ENCODE measurements at regions not wholly inside any gene's neighbourhood (a gene's known extent, or its start where the extent isn't known, plus 50 kb on each side); places are given as distances from the start of the nearest gene placed in this dataset.

DNA sequence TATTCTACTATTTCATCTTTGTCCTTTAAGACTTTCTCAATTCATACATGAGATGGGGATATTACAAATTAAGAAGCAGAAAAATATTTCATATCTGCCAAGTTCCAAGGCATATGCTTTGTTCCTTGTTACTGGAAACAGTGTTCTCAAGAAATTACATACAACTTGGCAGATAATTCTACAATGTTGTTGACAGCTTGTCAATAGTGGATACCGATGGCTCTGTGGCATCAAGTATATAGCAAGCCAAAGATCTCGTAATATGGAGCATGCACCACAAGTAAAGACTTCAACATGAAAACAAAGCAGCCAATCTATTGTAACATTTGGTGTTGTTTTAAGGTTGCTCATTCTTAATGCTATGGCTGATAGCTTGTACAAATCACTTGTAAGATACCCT is 598.2 kb upstream of the KLHL29 start:
- no peak for DNase-seq
- Mint-ChIP-seq H3K27me3 (no peaks in the 10 kb centered on the region), H3K27ac (no peak overlapping the region), H3K9me3 (ENCODE audit: low read depth) (peaks cover 5% of the 10 kb centered on the region), H3K4me3 (no peak overlapping the region), H3K4me1 (no peaks in the 10 kb centered on the region), H3K36me3 (ENCODE audit: low read depth) (no peaks in the 10 kb centered on the region)
- ChIA-PET POLR2A (no interaction called here), CTCF (no interaction called here)
- no peak for ATAC-seq
- intact Hi-C loops (cut with DNase I, micrococcal nuclease) = no loop called here

GRCh38 chr2:22787745-22788144 is 597.2 kb upstream of the KLHL29 start:
- no peaks in the 10 kb centered on the region for H3K4me1 Mint-ChIP-seq
- peaks cover 5% of the 10 kb centered on the region for H3K9me3 Mint-ChIP-seq (ENCODE audit: low read depth)
- POLR2A ChIA-PET = no interaction called here
- H3K4me3 Mint-ChIP-seq = no peak overlapping the region
- CTCF ChIA-PET = no interaction called here
- no peaks in the 10 kb centered on the region for H3K27me3 Mint-ChIP-seq
- intact Hi-C loops (cut with DNase I, micrococcal nuclease) = no loop called here
- no peak overlapping the region for H3K27ac Mint-ChIP-seq
- ATAC-seq (no peak), DNase-seq (no peak)
- H3K36me3 Mint-ChIP-seq (ENCODE audit: low read depth) = no peaks in the 10 kb centered on the region

DNA sequence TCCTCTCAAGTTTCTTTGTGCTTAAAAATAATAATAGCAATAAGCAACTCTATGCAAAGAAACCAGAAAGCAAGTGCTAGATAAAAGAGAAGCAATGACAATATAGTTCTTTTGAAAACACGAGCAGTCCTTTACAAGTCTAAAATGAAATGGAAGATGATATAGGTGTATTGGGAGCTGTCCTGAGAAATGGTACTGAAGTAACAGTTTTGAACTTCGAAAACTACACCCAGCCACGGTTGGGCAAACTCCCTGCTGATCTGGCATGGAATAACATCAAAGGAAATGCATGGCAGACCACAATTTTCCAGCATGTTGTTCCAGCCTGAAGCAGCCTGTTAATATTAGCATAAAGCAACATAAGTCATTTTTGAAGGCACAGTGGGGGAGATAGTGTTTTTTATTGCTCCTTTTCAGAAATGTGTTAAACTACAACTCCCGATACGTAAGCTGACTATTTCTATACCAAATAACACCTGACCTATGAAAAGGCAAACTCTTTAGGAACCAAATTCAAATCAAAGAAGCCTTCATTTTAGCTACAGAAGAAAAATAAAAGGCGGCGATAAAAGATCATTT is 596.1 kb upstream of the KLHL29 start:
- ChIA-PET CTCF (interaction anchor here (1.5 kb wide), 1 partner anchor 9 kb away, joined by 3 read pairs; no protein-coding TSS in a partner anchor), POLR2A (no interaction called here)
- H3K27ac Mint-ChIP-seq = no peak overlapping the region
- ATAC-seq (no peak), DNase-seq (no peak)
- intact Hi-C loops (cut with DNase I, micrococcal nuclease) = no loop called here
- H3K36me3 Mint-ChIP-seq (ENCODE audit: low read depth) = no peaks in the 10 kb centered on the region
- H3K27me3 Mint-ChIP-seq = no peaks in the 10 kb centered on the region
- no peak overlapping the region for H3K4me3 Mint-ChIP-seq
- H3K4me1 Mint-ChIP-seq = no peaks in the 10 kb centered on the region
- H3K9me3 Mint-ChIP-seq (ENCODE audit: low read depth) = peaks cover 5% of the 10 kb centered on the region

- Mint-ChIP-seq H3K4me1 (no peaks in the 10 kb centered on the region), H3K27ac (no peak overlapping the region), H3K27me3 (no peaks in the 10 kb centered on the region), H3K36me3 (ENCODE audit: low read depth) (no peaks in the 10 kb centered on the region), H3K4me3 (no peak overlapping the region), H3K9me3 (ENCODE audit: low read depth) (no peaks in the 10 kb centered on the region)
- DNase-seq (no peak), ATAC-seq (no peak)
- POLR2A ChIA-PET = no interaction called here
- CTCF ChIA-PET = no interaction called here
- intact Hi-C loops (cut with DNase I, micrococcal nuclease) = no loop called here
Observed at GRCh38 chr2:22795287-22795866, 589.6 kb upstream of the KLHL29 start.

- H3K4me3 Mint-ChIP-seq = no peak overlapping the region
Observed at GRCh38 chr2:22798386-22798785, 586.6 kb upstream of the KLHL29 start.

DNA sequence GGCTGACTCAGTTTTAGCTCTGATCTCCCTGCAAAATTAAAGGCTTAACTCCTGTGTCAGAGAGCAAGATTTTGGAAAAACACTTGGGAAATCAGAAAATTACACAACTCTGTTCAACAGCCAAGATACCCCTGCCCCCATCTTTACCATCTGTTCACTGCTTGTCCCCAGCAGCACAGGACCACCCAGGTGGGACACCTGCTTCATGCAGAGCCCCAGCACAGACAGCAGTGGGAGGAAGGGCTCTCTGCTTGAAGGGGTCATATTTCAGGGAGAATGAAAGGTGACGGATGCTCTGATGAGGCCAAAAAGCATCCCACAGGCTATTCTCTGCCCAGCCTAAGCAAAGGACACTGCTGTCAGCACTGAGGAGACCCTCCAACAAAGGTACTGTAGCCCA is 584.6 kb upstream of the KLHL29 start:
- CTCF ChIA-PET = no interaction called here
- intact Hi-C loops (cut with DNase I, micrococcal nuclease) = no loop called here
- POLR2A ChIA-PET = no interaction called here
- DNase-seq (no peak), ATAC-seq (no peak)
- peaks cover 7% of the 10 kb centered on the region for H3K9me3 Mint-ChIP-seq (ENCODE audit: low read depth)
- H3K27ac Mint-ChIP-seq = no peak overlapping the region
- no peak overlapping the region for H3K4me3 Mint-ChIP-seq
- H3K27me3 Mint-ChIP-seq = no peaks in the 10 kb centered on the region
- H3K4me1 Mint-ChIP-seq = no peaks in the 10 kb centered on the region
- no peaks in the 10 kb centered on the region for H3K36me3 Mint-ChIP-seq (ENCODE audit: low read depth)

More at GRCh38 chr2:22798386-22798785, 586.6 kb upstream of the KLHL29 start:
- POLR2A ChIA-PET = no interaction called here
- intact Hi-C loops (cut with DNase I, micrococcal nuclease) = no loop called here
- no peak for ATAC-seq
- Mint-ChIP-seq H3K9me3 (ENCODE audit: low read depth) (no peaks in the 10 kb centered on the region), H3K27ac (no peak overlapping the region), H3K27me3 (no peaks in the 10 kb centered on the region), H3K4me1 (no peaks in the 10 kb centered on the region), H3K36me3 (ENCODE audit: low read depth) (no peaks in the 10 kb centered on the region)
- CTCF ChIA-PET = interaction anchor here (0.9 kb wide), 1 partner anchor 9 kb away, joined by 3 read pairs; no protein-coding TSS in a partner anchor
- no peak for DNase-seq

DNA sequence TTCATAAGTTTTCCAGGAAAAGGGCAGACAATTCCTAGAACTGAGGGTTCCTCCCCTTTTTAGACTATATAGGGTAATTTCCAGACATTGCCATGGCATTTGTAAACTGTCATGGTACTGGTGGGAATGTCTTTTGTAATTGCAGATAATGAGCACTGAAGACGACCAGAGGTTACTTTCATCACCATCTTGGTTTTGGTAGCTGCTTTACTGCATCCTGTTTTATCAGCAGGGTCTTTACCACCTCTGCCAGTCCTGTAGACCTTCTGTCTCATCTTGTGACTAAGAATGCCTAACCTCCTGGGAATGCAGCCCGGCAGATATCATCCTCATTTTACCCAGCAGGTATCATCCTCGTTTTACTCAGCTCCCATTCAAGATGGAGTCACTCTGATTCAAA is 583.9 kb upstream of the KLHL29 start:
- Mint-ChIP-seq H3K4me1 (no peaks in the 10 kb centered on the region), H3K9me3 (ENCODE audit: low read depth) (peaks cover 8% of the 10 kb centered on the region), H3K27me3 (no peaks in the 10 kb centered on the region), H3K36me3 (ENCODE audit: low read depth) (no peaks in the 10 kb centered on the region), H3K4me3 (no peak overlapping the region), H3K27ac (no peak overlapping the region)
- ChIA-PET POLR2A (no interaction called here), CTCF (no interaction called here)
- DNase-seq (no peak), ATAC-seq (no peak)
- intact Hi-C loops (cut with DNase I, micrococcal nuclease) = no loop called here

DNA sequence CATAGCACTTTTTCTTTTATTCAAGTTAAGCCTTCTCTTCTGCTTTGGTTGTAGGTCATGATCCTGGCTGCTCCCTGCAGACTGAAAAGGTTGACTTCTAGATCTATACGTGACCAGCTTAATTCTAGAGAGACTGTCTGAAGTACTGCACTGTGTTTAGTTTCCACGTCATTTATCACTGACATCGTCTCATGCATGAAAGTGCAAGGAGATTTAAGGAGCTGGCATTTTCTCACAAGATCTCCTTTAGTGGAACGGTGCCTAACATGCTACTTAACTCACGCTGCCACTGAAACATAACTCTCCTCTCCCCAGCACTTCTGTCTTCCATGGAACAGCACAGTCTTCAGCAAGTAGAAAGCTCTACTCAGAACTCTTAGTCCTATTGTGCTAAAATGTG is 583.0 kb upstream of the KLHL29 start:
- ChIA-PET CTCF (no interaction called here), POLR2A (no interaction called here)
- DNase-seq (no peak), ATAC-seq (no peak)
- Mint-ChIP-seq H3K27me3 (no peaks in the 10 kb centered on the region), H3K9me3 (ENCODE audit: low read depth) (peaks cover 12% of the 10 kb centered on the region), H3K4me3 (no peak overlapping the region), H3K27ac (no peak overlapping the region), H3K36me3 (ENCODE audit: low read depth) (no peaks in the 10 kb centered on the region), H3K4me1 (no peaks in the 10 kb centered on the region)
- intact Hi-C loops (cut with DNase I, micrococcal nuclease) = no loop called here

DNA sequence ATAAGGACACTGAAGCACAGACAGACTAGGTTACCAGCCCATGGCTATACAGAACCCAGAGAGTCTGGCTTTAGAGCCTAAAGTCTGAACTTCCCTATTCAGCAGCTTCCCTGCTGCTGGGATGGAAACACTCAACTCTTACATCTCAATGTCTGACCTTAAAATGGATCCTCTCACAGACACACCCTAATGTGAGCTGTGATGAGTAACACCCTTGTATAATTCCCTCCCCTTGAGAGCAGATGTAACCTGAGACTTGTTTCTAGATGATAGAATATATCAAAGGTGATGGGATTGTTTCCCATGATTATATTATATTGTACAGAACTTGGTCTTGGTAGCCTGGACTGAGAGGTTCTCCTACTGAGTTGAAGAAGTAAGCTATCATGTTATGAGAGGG is 577.1 kb upstream of the KLHL29 start:
- H3K27ac Mint-ChIP-seq = no peak overlapping the region
- H3K4me3 Mint-ChIP-seq = no peak overlapping the region
- no peaks in the 10 kb centered on the region for H3K4me1 Mint-ChIP-seq
- no peaks in the 10 kb centered on the region for H3K27me3 Mint-ChIP-seq
- DNase-seq (no peak), ATAC-seq (no peak)
- POLR2A ChIA-PET = no interaction called here
- peaks cover 12% of the 10 kb centered on the region for H3K9me3 Mint-ChIP-seq (ENCODE audit: low read depth)
- CTCF ChIA-PET = no interaction called here
- intact Hi-C loops (cut with DNase I, micrococcal nuclease) = no loop called here
- no peaks in the 10 kb centered on the region for H3K36me3 Mint-ChIP-seq (ENCODE audit: low read depth)

- ATAC-seq (no peak), DNase-seq (no peak)
- Mint-ChIP-seq H3K4me1 (no peaks in the 10 kb centered on the region), H3K27me3 (no peaks in the 10 kb centered on the region), H3K4me3 (no peak overlapping the region), H3K36me3 (ENCODE audit: low read depth) (no peaks in the 10 kb centered on the region), H3K9me3 (ENCODE audit: low read depth) (peaks cover 5% of the 10 kb centered on the region), H3K27ac (no peak overlapping the region)
- ChIA-PET POLR2A (no interaction called here), CTCF (no interaction called here)
- intact Hi-C loops (cut with DNase I, micrococcal nuclease) = no loop called here
Observed at GRCh38 chr2:22810602-22811001, 574.4 kb upstream of the KLHL29 start.

GRCh38 chr2:22812065-22812680 is 572.8 kb upstream of the KLHL29 start:
- ATAC-seq = no peak

DNA sequence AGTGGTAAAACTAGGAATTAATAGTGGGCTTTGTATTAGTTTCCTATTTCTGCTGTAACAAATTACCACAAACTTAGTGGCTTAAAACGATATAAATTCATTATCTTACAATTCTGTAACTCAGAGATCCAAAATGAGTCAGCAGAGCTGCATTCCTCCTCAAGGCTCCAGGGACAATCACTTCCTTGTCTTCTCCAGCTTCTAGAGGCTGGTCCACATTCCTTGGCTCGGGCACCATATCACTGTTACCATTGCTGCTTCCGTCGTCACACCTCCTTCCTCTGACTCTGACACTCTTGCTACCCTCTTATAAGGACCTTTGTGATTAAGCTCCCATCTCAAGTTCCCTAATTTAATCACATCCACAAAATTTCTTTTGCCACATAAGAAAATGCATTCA is 567.8 kb upstream of the KLHL29 start:
- ATAC-seq = no peak
- Mint-ChIP-seq H3K27ac (no peak overlapping the region), H3K4me1 (no peaks in the 10 kb centered on the region), H3K4me3 (no peak overlapping the region), H3K27me3 (no peaks in the 10 kb centered on the region), H3K9me3 (ENCODE audit: low read depth) (no peaks in the 10 kb centered on the region), H3K36me3 (ENCODE audit: low read depth) (no peaks in the 10 kb centered on the region)
- POLR2A ChIA-PET = no interaction called here
- CTCF ChIA-PET = no interaction called here
- DNase-seq = no peak
- intact Hi-C loops (cut with DNase I, micrococcal nuclease) = no loop called here

More at GRCh38 chr2:22812065-22812680, 572.8 kb upstream of the KLHL29 start:
- H3K27me3 Mint-ChIP-seq = no peaks in the 10 kb centered on the region
- no peaks in the 10 kb centered on the region for H3K9me3 Mint-ChIP-seq (ENCODE audit: low read depth)
- H3K4me1 Mint-ChIP-seq = no peaks in the 10 kb centered on the region
- H3K36me3 Mint-ChIP-seq (ENCODE audit: low read depth) = no peaks in the 10 kb centered on the region
- POLR2A ChIA-PET = no interaction called here
- no peak overlapping the region for H3K27ac Mint-ChIP-seq
- H3K4me3 Mint-ChIP-seq = no peak overlapping the region
- DNase-seq = no peak
- CTCF ChIA-PET = no interaction called here
- intact Hi-C loops (cut with DNase I, micrococcal nuclease) = no loop called here

Measured in activated CD4-positive, alpha-beta T cell treated with anti-CD3 and anti-CD28 coated beads for 36 hours (primary cell).